ENCODE measurements at regions not wholly inside any gene's neighbourhood (a gene's known extent, or its start where the extent isn't known, plus 50 kb on each side); places are given as distances from the start of the nearest gene placed in this dataset.

DNA sequence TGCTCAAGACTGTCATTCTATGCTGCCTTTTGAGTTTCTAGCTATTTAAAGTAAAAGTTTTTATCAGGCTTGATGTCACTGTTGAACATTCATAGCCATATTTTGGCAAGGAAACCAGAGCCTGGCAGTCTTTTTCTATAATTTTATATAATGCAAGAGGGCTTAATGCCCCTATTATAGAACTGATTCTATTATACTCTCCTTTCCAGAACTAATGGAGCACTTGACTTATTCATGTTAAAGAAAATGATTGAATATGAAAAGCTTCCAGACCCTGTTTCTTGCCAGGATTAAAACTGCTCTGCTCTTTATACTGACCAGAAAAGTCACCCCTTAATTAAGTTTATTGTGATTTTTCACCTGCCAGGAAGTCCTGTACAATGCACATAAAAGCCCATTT, 337.6 kb upstream of the CHRM2 start:
- Mint-ChIP-seq H3K27me3 (no peaks in the 10 kb centered on the region), H3K9me3 (peaks cover 21% of the 10 kb centered on the region), H3K4me3 (no peak overlapping the region), H3K27ac (no peak overlapping the region), H3K36me3 (ENCODE audit: low read depth) (no peaks in the 10 kb centered on the region), H3K4me1 (ENCODE audit: low read depth) (no peaks in the 10 kb centered on the region)

GRCh38 chr7:136528329-136528728, 340.1 kb upstream of the CHRM2 start:
- Mint-ChIP-seq H3K27ac (no peak overlapping the region), H3K27me3 (no peaks in the 10 kb centered on the region), H3K36me3 (ENCODE audit: low read depth) (no peaks in the 10 kb centered on the region), H3K4me3 (no peak overlapping the region), H3K9me3 (peaks cover 18% of the 10 kb centered on the region), H3K4me1 (ENCODE audit: low read depth) (no peaks in the 10 kb centered on the region)

DNA sequence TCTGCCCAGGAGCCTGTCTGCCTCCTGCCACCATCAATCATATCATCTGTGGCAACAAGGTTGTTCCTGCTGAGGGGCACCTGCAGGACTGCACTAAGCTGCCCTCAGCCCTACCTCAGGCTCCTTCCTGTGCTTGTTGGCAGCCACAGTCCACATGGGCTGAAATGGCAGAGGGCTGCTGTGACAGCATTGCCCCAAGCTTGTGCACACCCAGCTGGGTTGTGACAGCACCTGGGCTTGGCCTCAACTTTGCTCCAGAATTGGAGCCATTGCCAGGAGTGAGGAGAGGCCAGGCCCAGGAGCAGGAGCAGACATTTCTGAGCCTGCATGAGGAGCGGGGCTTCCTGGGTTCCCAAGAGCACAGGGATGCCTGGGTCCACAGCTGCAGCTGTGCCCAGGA, 340.9 kb upstream of the CHRM2 start:
- Mint-ChIP-seq H3K27me3 (no peaks in the 10 kb centered on the region), H3K4me1 (ENCODE audit: low read depth) (no peaks in the 10 kb centered on the region), H3K4me3 (no peak overlapping the region), H3K27ac (no peak overlapping the region), H3K9me3 (peaks cover 11% of the 10 kb centered on the region), H3K36me3 (ENCODE audit: low read depth) (no peaks in the 10 kb centered on the region)

- Mint-ChIP-seq H3K4me1 (ENCODE audit: low read depth) (no peaks in the 10 kb centered on the region), H3K27me3 (no peaks in the 10 kb centered on the region), H3K4me3 (no peak overlapping the region), H3K27ac (no peak overlapping the region), H3K9me3 (peaks cover 8% of the 10 kb centered on the region), H3K36me3 (ENCODE audit: low read depth) (no peaks in the 10 kb centered on the region)
These were observed 341.9 kb upstream of the CHRM2 start for GRCh38 chr7:136526408-136527105.

GRCh38 chr7:136523571-136523970, 344.9 kb upstream of the CHRM2 start:
- Mint-ChIP-seq H3K4me3 (no peak overlapping the region), H3K27me3 (no peaks in the 10 kb centered on the region)

DNA sequence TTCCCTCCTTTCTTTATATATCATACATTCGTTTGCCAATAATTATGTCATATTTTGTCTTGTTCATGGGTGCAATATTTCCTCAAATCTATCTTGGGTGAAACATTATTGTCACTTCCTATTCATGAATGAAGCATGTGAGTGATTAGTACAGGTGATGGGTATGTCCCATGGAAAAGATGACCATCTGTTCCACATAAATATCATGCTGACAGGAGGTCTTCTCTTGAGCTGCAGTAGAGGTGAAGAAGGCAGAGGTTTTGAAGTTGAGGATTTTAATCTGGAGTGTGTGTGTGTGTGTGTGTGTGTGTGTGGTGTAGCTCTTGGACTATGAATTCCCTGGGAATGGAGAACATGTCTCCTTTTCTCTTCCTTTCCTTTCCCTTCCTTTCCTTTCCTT, 350.5 kb upstream of the CHRM2 start:
- Mint-ChIP-seq H3K4me1 (ENCODE audit: low read depth) (no peaks in the 10 kb centered on the region), H3K27ac (no peak overlapping the region), H3K4me3 (no peak overlapping the region), H3K9me3 (peaks cover 4% of the 10 kb centered on the region), H3K36me3 (ENCODE audit: low read depth) (no peaks in the 10 kb centered on the region), H3K27me3 (no peaks in the 10 kb centered on the region)

More at GRCh38 chr7:136523571-136523970, 344.9 kb upstream of the CHRM2 start:
- Mint-ChIP-seq H3K9me3 (peaks cover 7% of the 10 kb centered on the region), H3K27ac (no peak overlapping the region), H3K4me1 (ENCODE audit: low read depth) (no peaks in the 10 kb centered on the region), H3K36me3 (ENCODE audit: low read depth) (no peaks in the 10 kb centered on the region)

GRCh38 chr7:136514776-136515175, 353.7 kb upstream of the CHRM2 start:
- H3K4me1 Mint-ChIP-seq (ENCODE audit: low read depth), result no peaks in the 10 kb centered on the region
- H3K27me3 Mint-ChIP-seq, result no peaks in the 10 kb centered on the region
- no peaks in the 10 kb centered on the region for H3K36me3 Mint-ChIP-seq (ENCODE audit: low read depth)
- no peak overlapping the region for H3K27ac Mint-ChIP-seq
- no peak overlapping the region for H3K4me3 Mint-ChIP-seq
- H3K9me3 Mint-ChIP-seq, result peaks cover 4% of the 10 kb centered on the region

DNA sequence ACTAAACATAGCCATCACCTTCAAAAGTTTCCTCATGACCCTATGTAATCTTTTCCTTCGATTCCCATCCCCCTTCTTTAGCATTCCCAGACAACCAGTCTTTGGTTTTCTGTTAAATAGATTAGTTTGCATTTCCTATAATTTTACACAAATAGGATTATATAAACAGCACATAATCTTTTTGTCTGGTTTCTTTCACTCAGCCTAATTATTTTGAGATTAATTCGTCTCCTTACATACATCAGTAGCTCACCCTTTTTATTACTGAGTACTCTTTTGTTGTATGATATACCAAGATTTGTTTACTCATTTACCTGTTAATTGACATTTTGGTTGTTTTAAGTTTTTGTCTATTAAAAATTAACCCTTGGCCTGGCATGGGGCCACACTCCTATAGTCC, 354.7 kb upstream of the CHRM2 start:
- H3K4me3 Mint-ChIP-seq, result no peak overlapping the region
- H3K36me3 Mint-ChIP-seq (ENCODE audit: low read depth), result no peaks in the 10 kb centered on the region
- no peaks in the 10 kb centered on the region for H3K4me1 Mint-ChIP-seq (ENCODE audit: low read depth)
- H3K27ac Mint-ChIP-seq, result no peak overlapping the region
- no peaks in the 10 kb centered on the region for H3K27me3 Mint-ChIP-seq
- peaks cover 8% of the 10 kb centered on the region for H3K9me3 Mint-ChIP-seq

DNA sequence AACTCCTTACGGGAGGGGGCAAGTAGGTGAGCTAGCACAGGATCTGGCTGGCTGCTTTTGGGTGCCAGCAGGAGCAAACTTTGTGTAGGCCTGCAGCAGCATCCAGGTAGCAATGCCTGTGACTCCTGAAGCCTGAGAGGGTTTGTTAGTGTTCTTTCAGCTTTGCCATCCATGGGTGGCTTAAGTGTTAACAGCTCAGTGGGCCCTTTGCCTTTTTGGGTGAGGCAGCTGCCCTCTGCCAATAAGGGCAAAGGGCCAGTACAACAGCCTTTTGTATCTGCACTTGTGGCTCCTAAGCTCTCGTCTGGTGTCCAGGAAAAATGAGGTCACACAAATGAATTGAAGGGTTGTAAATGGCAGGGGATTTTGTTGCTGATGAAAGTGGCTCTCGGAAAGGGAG, 359.0 kb upstream of the CHRM2 start:
- Mint-ChIP-seq H3K4me3 (no peak overlapping the region), H3K27ac (no peak overlapping the region), H3K27me3 (no peaks in the 10 kb centered on the region), H3K4me1 (ENCODE audit: low read depth) (no peaks in the 10 kb centered on the region), H3K36me3 (ENCODE audit: low read depth) (no peaks in the 10 kb centered on the region), H3K9me3 (peaks cover 8% of the 10 kb centered on the region)

- Mint-ChIP-seq H3K9me3 (peaks cover 13% of the 10 kb centered on the region), H3K27ac (no peak overlapping the region), H3K36me3 (ENCODE audit: low read depth) (no peaks in the 10 kb centered on the region), H3K27me3 (no peaks in the 10 kb centered on the region), H3K4me1 (ENCODE audit: low read depth) (no peaks in the 10 kb centered on the region), H3K4me3 (no peak overlapping the region)
These were observed 366.3 kb upstream of the CHRM2 start for GRCh38 chr7:136502162-136502561.

DNA sequence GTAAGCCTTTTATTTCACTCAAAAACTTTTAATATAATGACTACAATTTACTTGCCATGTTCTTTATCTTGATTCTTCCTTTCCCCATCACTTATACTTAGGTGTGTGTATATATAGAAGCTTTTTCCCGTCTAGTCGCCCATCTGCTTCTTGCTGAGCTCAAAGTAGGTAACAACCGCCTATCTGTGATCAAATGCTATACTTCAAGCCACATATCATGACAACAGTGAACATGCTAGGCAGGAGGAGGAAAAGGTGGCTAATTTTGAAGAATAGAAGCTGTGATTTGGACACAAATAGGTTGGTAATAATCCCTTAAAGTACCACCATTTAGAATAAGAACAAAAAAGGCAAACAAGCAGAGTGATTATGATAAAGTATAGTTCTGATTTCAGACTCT, 367.3 kb upstream of the CHRM2 start:
- peaks cover 13% of the 10 kb centered on the region for H3K9me3 Mint-ChIP-seq
- no peaks in the 10 kb centered on the region for H3K36me3 Mint-ChIP-seq (ENCODE audit: low read depth)
- no peaks in the 10 kb centered on the region for H3K4me1 Mint-ChIP-seq (ENCODE audit: low read depth)
- H3K4me3 Mint-ChIP-seq, result no peak overlapping the region
- H3K27ac Mint-ChIP-seq, result no peak overlapping the region
- H3K27me3 Mint-ChIP-seq, result no peaks in the 10 kb centered on the region

GRCh38 chr7:136496551-136496950, 371.9 kb upstream of the CHRM2 start:
- H3K9me3 Mint-ChIP-seq, result peaks cover 12% of the 10 kb centered on the region
- H3K4me3 Mint-ChIP-seq, result no peak overlapping the region
- no peak overlapping the region for H3K27ac Mint-ChIP-seq
- H3K27me3 Mint-ChIP-seq, result no peaks in the 10 kb centered on the region
- no peaks in the 10 kb centered on the region for H3K4me1 Mint-ChIP-seq (ENCODE audit: low read depth)
- no peaks in the 10 kb centered on the region for H3K36me3 Mint-ChIP-seq (ENCODE audit: low read depth)

DNA sequence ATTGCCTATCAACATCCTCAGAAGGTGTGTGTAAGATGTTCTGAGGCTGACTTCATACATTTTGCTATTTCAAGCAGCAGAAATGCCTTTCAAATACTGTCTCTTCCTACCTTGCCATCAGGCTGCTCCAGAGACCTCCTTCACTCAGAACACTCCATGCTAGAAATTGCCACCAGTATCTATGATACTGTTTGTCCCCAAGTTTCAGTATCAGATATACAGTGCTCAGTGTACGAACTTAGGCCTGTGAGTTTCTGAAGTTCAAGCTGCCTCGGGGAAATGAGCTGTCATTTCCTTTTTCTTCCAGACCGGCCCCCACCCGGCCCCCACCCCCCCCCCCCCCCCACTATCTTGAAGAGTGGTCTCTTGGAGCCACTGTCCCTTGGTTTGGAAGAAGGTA, 373.4 kb upstream of the CHRM2 start:
- Mint-ChIP-seq H3K4me3 (no peak overlapping the region), H3K4me1 (ENCODE audit: low read depth) (no peaks in the 10 kb centered on the region), H3K27me3 (no peaks in the 10 kb centered on the region), H3K27ac (no peak overlapping the region), H3K9me3 (peaks cover 12% of the 10 kb centered on the region), H3K36me3 (ENCODE audit: low read depth) (no peaks in the 10 kb centered on the region)

- H3K4me1 Mint-ChIP-seq (ENCODE audit: low read depth), result no peaks in the 10 kb centered on the region
- no peaks in the 10 kb centered on the region for H3K36me3 Mint-ChIP-seq (ENCODE audit: low read depth)
- peaks cover 5% of the 10 kb centered on the region for H3K9me3 Mint-ChIP-seq
- H3K27me3 Mint-ChIP-seq, result no peaks in the 10 kb centered on the region
- no peak overlapping the region for H3K4me3 Mint-ChIP-seq
- no peak overlapping the region for H3K27ac Mint-ChIP-seq
These were observed 376.1 kb upstream of the CHRM2 start for GRCh38 chr7:136492366-136492765.

DNA sequence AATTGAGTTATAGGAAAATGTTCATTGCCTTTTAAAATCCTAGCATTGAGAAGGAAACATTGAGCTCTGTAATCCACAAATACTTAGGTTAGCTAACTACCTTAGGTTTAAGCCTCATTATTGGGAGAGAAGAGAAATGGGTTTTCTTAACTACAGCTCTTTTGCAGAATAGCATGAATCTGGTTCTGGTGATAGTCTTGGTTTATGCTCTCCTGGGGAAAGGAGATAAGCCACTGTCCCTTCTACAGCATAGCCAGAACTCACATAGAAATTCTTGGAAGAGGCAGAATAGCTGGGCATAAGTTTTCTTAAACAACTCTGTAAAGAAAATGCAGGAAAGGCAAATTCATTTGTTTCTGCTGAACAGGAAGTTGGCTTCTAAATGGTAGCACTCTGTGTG, 378.6 kb upstream of the CHRM2 start:
- no peak overlapping the region for H3K27ac Mint-ChIP-seq
- peaks cover 5% of the 10 kb centered on the region for H3K9me3 Mint-ChIP-seq
- no peak overlapping the region for H3K4me3 Mint-ChIP-seq
- H3K27me3 Mint-ChIP-seq, result no peaks in the 10 kb centered on the region
- H3K36me3 Mint-ChIP-seq (ENCODE audit: low read depth), result no peaks in the 10 kb centered on the region
- no peaks in the 10 kb centered on the region for H3K4me1 Mint-ChIP-seq (ENCODE audit: low read depth)

DNA sequence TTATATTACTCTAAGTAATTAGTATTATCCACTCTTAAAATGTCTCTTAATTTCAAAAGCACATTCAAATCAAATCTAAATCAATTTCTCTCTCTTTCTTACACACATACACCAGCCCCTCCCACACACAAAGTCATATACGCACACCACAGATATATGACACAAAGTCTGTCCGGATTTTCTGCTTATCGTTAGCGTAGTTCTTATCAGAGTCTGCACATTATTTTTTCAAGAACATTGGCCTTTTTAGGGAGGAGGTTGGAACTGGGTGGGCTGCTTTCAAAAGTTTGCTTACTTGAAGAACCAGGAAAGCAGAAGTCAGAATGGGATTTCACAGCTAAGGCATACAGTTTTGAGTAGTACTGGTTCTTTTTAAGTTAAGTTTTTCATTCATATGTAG, 387.6 kb upstream of the CHRM2 start:
- Mint-ChIP-seq H3K27me3 (no peaks in the 10 kb centered on the region), H3K36me3 (ENCODE audit: low read depth) (no peaks in the 10 kb centered on the region)

More for the DNA sequence above, 387.6 kb upstream of the CHRM2 start:
- Mint-ChIP-seq H3K4me3 (no peak overlapping the region), H3K27ac (no peak overlapping the region), H3K9me3 (peaks cover 12% of the 10 kb centered on the region), H3K4me1 (ENCODE audit: low read depth) (no peaks in the 10 kb centered on the region)
